B cell (primary cell): ENCODE measurements at regions not wholly inside any gene's neighbourhood (a gene's known extent, or its start where the extent isn't known, plus 50 kb on each side); places are given as distances from the start of the nearest gene placed in this dataset.

Experiments used
- CTCF ChIP-seq: fragments of 200-600 bp; IDR thresholded peaks from one replicate; pipeline ENCODE4 v1.8.0; 2022; ENCODE audit warnings: antibody characterized with exemption, mild to moderate bottlenecking
- EZH2 ChIP-seq: IDR thresholded peaks from 2 replicates; pipeline ENCODE4 v1.6.1; 2012; ENCODE audit warnings: borderline replicate concordance, low read depth, mild to moderate bottlenecking, moderate library complexity, low read length; ENCODE audit not compliant: insufficient read depth, poor library complexity, severe bottlenecking

GRCh38 chr1:143748906-143749305 is 222.9 kb downstream of the FAM72C start:
- no peak for TF ChIP-seq CTCF
- no peak for TF ChIP-seq EZH2
